WTC11 (cell line): ENCODE measurements at regions not wholly inside any gene's neighbourhood (a gene's known extent, or its start where the extent isn't known, plus 50 kb on each side); places are given as distances from the start of the nearest gene placed in this dataset.

Experiments used
- ATAC-seq: fragments of 200-7000 bp; cut with Tn5 transposase; 2 replicates; pipeline ENCODE4 v1.10.0; 2021; ENCODE audit warnings: mild to moderate bottlenecking, moderate library complexity
- CTCF ChIA-PET: fragments of 300-600 bp; sonication (Branson Sonifier 250); formaldehyde crosslinking; loops from one replicate; lab custom pipeline; 2021; ENCODE audit warnings: antibody characterized with exemption; lab: Charles Lee
- POLR2A ChIA-PET: fragments of 350-600 bp; sonication (Branson Sonifier 250); formaldehyde crosslinking; loops from one replicate; lab custom pipeline; 2021; ENCODE audit warnings: antibody characterized with exemption; lab: Charles Lee
- DNase-seq: peaks from one replicate; pipeline ENCODE4 v3.0.0; 2021; ENCODE audit warnings: low spot score
- H3K27ac Mint-ChIP-seq: 2 replicates; pipeline ENCODE4 v1.8.0; 2021; ENCODE audit warnings: mixed read lengths
- H3K27me3 Mint-ChIP-seq: 2 replicates; pipeline ENCODE4 v1.8.0; 2021; ENCODE audit warnings: low read depth, mild to moderate bottlenecking, moderate library complexity, mixed read lengths
- H3K36me3 Mint-ChIP-seq: 2 replicates; pipeline ENCODE4 v1.8.0; 2021; ENCODE audit warnings: mixed read lengths
- H3K4me1 Mint-ChIP-seq: 2 replicates; pipeline ENCODE4 v1.8.0; 2022; ENCODE audit warnings: mixed read lengths
- H3K4me3 Mint-ChIP-seq: 2 replicates; pipeline ENCODE4 v1.8.0; 2021; ENCODE audit warnings: mild to moderate bottlenecking, moderate library complexity, mixed read lengths
- H3K9me3 Mint-ChIP-seq: 2 replicates; pipeline ENCODE4 v1.8.0; 2021; ENCODE audit warnings: mixed read lengths
- ETV6 ChIP-seq: sonication (generic); formaldehyde crosslinking; IDR thresholded peaks from 2 replicates; pipeline ENCODE4 v1.8.1; 2022; ENCODE audit warnings: mild to moderate bottlenecking, missing genetic modification reagents
- GABPB1 ChIP-seq: sonication (generic); formaldehyde crosslinking; IDR thresholded peaks from 2 replicates; pipeline ENCODE4 v1.8.1; 2023; ENCODE audit warnings: mild to moderate bottlenecking, missing genetic modification reagents
- GTF2I ChIP-seq: fragments of 250-450 bp; sonication (Bioruptor Pico); conservative IDR thresholded peaks from 2 replicates; pipeline ENCODE4 v1.4.0; 2021; ENCODE audit warnings: mild to moderate bottlenecking
- JUN ChIP-seq: sonication (generic); formaldehyde crosslinking; IDR thresholded peaks from 2 replicates; pipeline ENCODE4 v1.8.0; 2023; ENCODE audit warnings: mild to moderate bottlenecking, missing genetic modification reagents
- NFYB ChIP-seq: sonication (generic); formaldehyde crosslinking; conservative IDR thresholded peaks from 2 replicates; pipeline ENCODE4 v1.8.0; 2022; ENCODE audit warnings: low read depth, missing genetic modification reagents
- NR1H2 ChIP-seq: sonication (generic); formaldehyde crosslinking; IDR thresholded peaks from 2 replicates; pipeline ENCODE4 v1.9.0; 2021; ENCODE audit warnings: mild to moderate bottlenecking, moderate library complexity, missing genetic modification reagents
- PRRX2 ChIP-seq: fragments of 250-450 bp; sonication (Bioruptor Pico); IDR thresholded peaks from 2 replicates; pipeline ENCODE4 v1.8.0; 2021; ENCODE audit warnings: mild to moderate bottlenecking
- SMAD4 ChIP-seq: sonication (generic); formaldehyde crosslinking; IDR thresholded peaks from 2 replicates; pipeline ENCODE4 v1.8.0; 2022; ENCODE audit warnings: mild to moderate bottlenecking, missing genetic modification reagents
- TEAD4 ChIP-seq: sonication (generic); formaldehyde crosslinking; IDR thresholded peaks from 2 replicates; pipeline ENCODE4 v1.8.0; 2022; ENCODE audit warnings: mild to moderate bottlenecking, missing genetic modification reagents
- TP53 ChIP-seq: sonication (generic); formaldehyde crosslinking; IDR thresholded peaks from 2 replicates; pipeline ENCODE4 v1.8.1; 2023; ENCODE audit warnings: mild to moderate bottlenecking, missing genetic modification reagents
- ZBTB21 ChIP-seq: sonication (generic); formaldehyde crosslinking; IDR thresholded peaks from 2 replicates; pipeline ENCODE4 v1.8.1; 2023; ENCODE audit warnings: mild to moderate bottlenecking, missing genetic modification reagents, borderline replicate concordance
- ZNF232 ChIP-seq: sonication (generic); formaldehyde crosslinking; IDR thresholded peaks from 2 replicates; pipeline ENCODE4 v1.8.0; 2022; ENCODE audit warnings: mild to moderate bottlenecking, missing genetic modification reagents
- ZNF317 ChIP-seq: sonication (generic); formaldehyde crosslinking; IDR thresholded peaks from 2 replicates; pipeline ENCODE4 v1.8.1; 2023; ENCODE audit warnings: low read depth, mild to moderate bottlenecking, moderate library complexity, missing genetic modification reagents, borderline replicate concordance
- TF ChIP-seq, protein P1 (sequence below): fragments of 250-450 bp; sonication (Bioruptor Pico); IDR thresholded peaks from 2 replicates; pipeline ENCODE4 v1.8.0; 2021; ENCODE audit warnings: mild to moderate bottlenecking
- TF ChIP-seq, protein P2 (sequence below): sonication (generic); formaldehyde crosslinking; IDR thresholded peaks from 2 replicates; pipeline ENCODE4 v1.8.1; 2023; ENCODE audit warnings: mild to moderate bottlenecking, missing genetic modification reagents
- TF ChIP-seq, protein P3 (sequence below): sonication (generic); formaldehyde crosslinking; IDR thresholded peaks from 2 replicates; pipeline ENCODE4 v1.8.0; 2023; ENCODE audit warnings: mild to moderate bottlenecking, missing genetic modification reagents
- TF ChIP-seq, protein P4 (sequence below): sonication (generic); formaldehyde crosslinking; IDR thresholded peaks from 2 replicates; pipeline ENCODE4 v1.8.1; 2023; ENCODE audit warnings: mild to moderate bottlenecking, missing genetic modification reagents, moderate library complexity
- TF ChIP-seq, protein P5 (sequence below): sonication (generic); formaldehyde crosslinking; IDR thresholded peaks from 2 replicates; pipeline ENCODE4 v1.8.1; 2023; ENCODE audit warnings: mild to moderate bottlenecking, moderate library complexity, missing genetic modification reagents
- TF ChIP-seq, protein P6 (sequence below): sonication (generic); formaldehyde crosslinking; IDR thresholded peaks from 2 replicates; pipeline ENCODE4 v1.8.0; 2022; ENCODE audit warnings: missing genetic modification reagents
- TF ChIP-seq, protein P7 (sequence below): fragments of 250-450 bp; sonication (Bioruptor Pico); IDR thresholded peaks from 2 replicates; pipeline ENCODE4 v2.1.2; 2022; ENCODE audit warnings: mild to moderate bottlenecking, moderate library complexity
- TF ChIP-seq, protein P8 (sequence below): sonication (generic); formaldehyde crosslinking; IDR thresholded peaks from 2 replicates; pipeline ENCODE4 v1.8.1; 2022; ENCODE audit warnings: low read depth, missing genetic modification reagents, borderline replicate concordance

DNA sequence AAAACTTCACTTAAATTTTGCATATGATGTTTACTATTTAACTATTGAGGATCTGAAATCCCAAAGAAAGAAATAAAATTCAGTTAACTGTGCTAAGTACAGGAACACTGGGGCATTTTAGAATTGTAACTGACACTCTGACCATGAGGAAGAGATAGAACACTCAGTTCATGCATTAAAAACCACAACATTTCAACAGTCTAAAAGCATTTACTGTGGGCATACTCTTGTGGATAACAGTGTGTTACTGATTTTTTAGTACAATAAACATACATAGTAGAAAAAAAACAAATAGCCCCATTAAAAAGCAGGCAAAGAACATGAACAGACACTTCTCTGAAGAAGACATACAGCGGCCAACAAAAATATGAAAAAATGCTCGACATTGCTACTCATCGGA lies 1122.7 kb upstream of the PIK3C3 start:
- no peak overlapping the region for H3K4me3 Mint-ChIP-seq
- no peaks in the 10 kb centered on the region for H3K27me3 Mint-ChIP-seq
- DNase-seq (no peak), ATAC-seq (no peak)
- CTCF ChIA-PET, result no interaction called here
- 0 out of 2 replicates have a peak, but pooled peaks cover 5% of the 10 kb centered on the region for H3K4me1 Mint-ChIP-seq
- no peaks in the 10 kb centered on the region for H3K36me3 Mint-ChIP-seq
- TF ChIP-seq NFYB (CRISPR knock-in tag) (no peak), ETV6 (CRISPR knock-in tag) (no peak), ZBTB21 (no peak), SMAD4 (no peak), NR1H2 (CRISPR knock-in tag) (no peak), ZNF232 (CRISPR knock-in tag) (no peak)
- TF ChIP-seq, protein P1, sequence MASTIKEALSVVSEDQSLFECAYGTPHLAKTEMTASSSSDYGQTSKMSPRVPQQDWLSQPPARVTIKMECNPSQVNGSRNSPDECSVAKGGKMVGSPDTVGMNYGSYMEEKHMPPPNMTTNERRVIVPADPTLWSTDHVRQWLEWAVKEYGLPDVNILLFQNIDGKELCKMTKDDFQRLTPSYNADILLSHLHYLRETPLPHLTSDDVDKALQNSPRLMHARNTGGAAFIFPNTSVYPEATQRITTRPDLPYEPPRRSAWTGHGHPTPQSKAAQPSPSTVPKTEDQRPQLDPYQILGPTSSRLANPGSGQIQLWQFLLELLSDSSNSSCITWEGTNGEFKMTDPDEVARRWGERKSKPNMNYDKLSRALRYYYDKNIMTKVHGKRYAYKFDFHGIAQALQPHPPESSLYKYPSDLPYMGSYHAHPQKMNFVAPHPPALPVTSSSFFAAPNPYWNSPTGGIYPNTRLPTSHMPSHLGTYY (CRISPR knock-in tag), result no peak
- TF ChIP-seq, protein P2, sequence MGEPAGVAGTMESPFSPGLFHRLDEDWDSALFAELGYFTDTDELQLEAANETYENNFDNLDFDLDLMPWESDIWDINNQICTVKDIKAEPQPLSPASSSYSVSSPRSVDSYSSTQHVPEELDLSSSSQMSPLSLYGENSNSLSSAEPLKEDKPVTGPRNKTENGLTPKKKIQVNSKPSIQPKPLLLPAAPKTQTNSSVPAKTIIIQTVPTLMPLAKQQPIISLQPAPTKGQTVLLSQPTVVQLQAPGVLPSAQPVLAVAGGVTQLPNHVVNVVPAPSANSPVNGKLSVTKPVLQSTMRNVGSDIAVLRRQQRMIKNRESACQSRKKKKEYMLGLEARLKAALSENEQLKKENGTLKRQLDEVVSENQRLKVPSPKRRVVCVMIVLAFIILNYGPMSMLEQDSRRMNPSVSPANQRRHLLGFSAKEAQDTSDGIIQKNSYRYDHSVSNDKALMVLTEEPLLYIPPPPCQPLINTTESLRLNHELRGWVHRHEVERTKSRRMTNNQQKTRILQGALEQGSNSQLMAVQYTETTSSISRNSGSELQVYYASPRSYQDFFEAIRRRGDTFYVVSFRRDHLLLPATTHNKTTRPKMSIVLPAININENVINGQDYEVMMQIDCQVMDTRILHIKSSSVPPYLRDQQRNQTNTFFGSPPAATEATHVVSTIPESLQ, result no peak
- TF ChIP-seq, protein P3, sequence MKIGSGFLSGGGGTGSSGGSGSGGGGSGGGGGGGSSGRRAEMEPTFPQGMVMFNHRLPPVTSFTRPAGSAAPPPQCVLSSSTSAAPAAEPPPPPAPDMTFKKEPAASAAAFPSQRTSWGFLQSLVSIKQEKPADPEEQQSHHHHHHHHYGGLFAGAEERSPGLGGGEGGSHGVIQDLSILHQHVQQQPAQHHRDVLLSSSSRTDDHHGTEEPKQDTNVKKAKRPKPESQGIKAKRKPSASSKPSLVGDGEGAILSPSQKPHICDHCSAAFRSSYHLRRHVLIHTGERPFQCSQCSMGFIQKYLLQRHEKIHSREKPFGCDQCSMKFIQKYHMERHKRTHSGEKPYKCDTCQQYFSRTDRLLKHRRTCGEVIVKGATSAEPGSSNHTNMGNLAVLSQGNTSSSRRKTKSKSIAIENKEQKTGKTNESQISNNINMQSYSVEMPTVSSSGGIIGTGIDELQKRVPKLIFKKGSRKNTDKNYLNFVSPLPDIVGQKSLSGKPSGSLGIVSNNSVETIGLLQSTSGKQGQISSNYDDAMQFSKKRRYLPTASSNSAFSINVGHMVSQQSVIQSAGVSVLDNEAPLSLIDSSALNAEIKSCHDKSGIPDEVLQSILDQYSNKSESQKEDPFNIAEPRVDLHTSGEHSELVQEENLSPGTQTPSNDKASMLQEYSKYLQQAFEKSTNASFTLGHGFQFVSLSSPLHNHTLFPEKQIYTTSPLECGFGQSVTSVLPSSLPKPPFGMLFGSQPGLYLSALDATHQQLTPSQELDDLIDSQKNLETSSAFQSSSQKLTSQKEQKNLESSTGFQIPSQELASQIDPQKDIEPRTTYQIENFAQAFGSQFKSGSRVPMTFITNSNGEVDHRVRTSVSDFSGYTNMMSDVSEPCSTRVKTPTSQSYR, result no peak
- TF ChIP-seq, protein P4, sequence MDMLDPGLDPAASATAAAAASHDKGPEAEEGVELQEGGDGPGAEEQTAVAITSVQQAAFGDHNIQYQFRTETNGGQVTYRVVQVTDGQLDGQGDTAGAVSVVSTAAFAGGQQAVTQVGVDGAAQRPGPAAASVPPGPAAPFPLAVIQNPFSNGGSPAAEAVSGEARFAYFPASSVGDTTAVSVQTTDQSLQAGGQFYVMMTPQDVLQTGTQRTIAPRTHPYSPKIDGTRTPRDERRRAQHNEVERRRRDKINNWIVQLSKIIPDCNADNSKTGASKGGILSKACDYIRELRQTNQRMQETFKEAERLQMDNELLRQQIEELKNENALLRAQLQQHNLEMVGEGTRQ (CRISPR knock-in tag), result no peak
- TF ChIP-seq, all 79 proteins: peak for 0
- Mint-ChIP-seq H3K27ac (no peak overlapping the region), H3K9me3 (no peaks in the 10 kb centered on the region)
- POLR2A ChIA-PET, result no interaction called here

DNA sequence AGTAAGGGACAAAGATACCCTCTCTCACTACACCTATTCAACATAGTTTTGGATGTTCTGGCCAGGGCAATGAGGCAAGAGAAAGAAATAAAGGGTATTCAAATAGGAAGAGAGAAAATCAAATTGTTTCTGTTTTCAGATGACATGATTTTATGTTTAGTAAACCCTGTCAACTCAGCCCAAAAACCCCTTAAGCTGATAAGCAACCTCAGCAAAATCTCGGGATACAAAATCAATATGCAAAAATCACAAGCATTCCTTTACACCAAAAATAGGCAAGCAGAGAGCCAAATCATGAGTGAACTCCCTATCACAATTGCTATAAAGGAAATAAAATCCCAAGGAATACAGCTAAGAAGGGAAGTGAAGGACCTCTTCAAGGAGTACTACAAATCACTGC lies 1130.7 kb upstream of the PIK3C3 start:
- ChIA-PET POLR2A (no interaction called here), CTCF (interaction anchor here (0.6 kb wide), 1 partner anchor 956 kb away, joined by 3 read pairs; no protein-coding TSS in a partner anchor)
- H3K27ac Mint-ChIP-seq, result no peak overlapping the region
- H3K9me3 Mint-ChIP-seq, result peaks cover 25% of the 10 kb centered on the region
- no peak for DNase-seq
- no peaks in the 10 kb centered on the region for H3K36me3 Mint-ChIP-seq
- H3K27me3 Mint-ChIP-seq, result no peaks in the 10 kb centered on the region
- no peak for ATAC-seq
- no peak overlapping the region for H3K4me3 Mint-ChIP-seq
- H3K4me1 Mint-ChIP-seq, result peaks cover 3% of the 10 kb centered on the region; the same call in 1 of the 2 replicates
- TF ChIP-seq, protein P5, sequence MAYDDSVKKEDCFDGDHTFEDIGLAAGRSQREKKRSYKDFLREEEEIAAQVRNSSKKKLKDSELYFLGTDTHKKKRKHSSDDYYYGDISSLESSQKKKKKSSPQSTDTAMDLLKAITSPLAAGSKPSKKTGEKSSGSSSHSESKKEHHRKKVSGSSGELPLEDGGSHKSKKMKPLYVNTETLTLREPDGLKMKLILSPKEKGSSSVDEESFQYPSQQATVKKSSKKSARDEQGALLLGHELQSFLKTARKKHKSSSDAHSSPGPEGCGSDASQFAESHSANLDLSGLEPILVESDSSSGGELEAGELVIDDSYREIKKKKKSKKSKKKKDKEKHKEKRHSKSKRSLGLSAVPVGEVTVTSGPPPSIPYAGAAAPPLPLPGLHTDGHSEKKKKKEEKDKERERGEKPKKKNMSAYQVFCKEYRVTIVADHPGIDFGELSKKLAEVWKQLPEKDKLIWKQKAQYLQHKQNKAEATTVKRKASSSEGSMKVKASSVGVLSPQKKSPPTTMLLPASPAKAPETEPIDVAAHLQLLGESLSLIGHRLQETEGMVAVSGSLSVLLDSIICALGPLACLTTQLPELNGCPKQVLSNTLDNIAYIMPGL, result no peak
- TF ChIP-seq NFYB (CRISPR knock-in tag) (no peak), TP53 (CRISPR knock-in tag) (no peak), NR1H2 (CRISPR knock-in tag) (no peak), PRRX2 (no peak), GTF2I (CRISPR knock-in tag) (no peak), GABPB1 (CRISPR knock-in tag) (no peak), ZNF317 (CRISPR knock-in tag) (no peak), JUN (CRISPR knock-in tag) (no peak), TEAD4 (CRISPR knock-in tag) (no peak)
- TF ChIP-seq, protein P6, sequence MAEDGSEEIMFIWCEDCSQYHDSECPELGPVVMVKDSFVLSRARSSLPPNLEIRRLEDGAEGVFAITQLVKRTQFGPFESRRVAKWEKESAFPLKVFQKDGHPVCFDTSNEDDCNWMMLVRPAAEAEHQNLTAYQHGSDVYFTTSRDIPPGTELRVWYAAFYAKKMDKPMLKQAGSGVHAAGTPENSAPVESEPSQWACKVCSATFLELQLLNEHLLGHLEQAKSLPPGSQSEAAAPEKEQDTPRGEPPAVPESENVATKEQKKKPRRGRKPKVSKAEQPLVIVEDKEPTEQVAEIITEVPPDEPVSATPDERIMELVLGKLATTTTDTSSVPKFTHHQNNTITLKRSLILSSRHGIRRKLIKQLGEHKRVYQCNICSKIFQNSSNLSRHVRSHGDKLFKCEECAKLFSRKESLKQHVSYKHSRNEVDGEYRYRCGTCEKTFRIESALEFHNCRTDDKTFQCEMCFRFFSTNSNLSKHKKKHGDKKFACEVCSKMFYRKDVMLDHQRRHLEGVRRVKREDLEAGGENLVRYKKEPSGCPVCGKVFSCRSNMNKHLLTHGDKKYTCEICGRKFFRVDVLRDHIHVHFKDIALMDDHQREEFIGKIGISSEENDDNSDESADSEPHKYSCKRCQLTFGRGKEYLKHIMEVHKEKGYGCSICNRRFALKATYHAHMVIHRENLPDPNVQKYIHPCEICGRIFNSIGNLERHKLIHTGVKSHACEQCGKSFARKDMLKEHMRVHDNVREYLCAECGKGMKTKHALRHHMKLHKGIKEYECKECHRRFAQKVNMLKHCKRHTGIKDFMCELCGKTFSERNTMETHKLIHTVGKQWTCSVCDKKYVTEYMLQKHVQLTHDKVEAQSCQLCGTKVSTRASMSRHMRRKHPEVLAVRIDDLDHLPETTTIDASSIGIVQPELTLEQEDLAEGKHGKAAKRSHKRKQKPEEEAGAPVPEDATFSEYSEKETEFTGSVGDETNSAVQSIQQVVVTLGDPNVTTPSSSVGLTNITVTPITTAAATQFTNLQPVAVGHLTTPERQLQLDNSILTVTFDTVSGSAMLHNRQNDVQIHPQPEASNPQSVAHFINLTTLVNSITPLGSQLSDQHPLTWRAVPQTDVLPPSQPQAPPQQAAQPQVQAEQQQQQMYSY, result no peak
- TF ChIP-seq, protein P7, sequence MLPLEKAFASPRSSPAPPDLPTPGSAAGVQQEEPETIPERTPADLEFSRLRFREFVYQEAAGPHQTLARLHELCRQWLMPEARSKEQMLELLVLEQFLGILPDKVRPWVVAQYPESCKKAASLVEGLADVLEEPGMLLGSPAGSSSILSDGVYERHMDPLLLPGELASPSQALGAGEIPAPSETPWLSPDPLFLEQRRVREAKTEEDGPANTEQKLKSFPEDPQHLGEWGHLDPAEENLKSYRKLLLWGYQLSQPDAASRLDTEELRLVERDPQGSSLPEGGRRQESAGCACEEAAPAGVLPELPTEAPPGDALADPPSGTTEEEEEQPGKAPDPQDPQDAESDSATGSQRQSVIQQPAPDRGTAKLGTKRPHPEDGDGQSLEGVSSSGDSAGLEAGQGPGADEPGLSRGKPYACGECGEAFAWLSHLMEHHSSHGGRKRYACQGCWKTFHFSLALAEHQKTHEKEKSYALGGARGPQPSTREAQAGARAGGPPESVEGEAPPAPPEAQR, result no peak
- TF ChIP-seq, protein P8, sequence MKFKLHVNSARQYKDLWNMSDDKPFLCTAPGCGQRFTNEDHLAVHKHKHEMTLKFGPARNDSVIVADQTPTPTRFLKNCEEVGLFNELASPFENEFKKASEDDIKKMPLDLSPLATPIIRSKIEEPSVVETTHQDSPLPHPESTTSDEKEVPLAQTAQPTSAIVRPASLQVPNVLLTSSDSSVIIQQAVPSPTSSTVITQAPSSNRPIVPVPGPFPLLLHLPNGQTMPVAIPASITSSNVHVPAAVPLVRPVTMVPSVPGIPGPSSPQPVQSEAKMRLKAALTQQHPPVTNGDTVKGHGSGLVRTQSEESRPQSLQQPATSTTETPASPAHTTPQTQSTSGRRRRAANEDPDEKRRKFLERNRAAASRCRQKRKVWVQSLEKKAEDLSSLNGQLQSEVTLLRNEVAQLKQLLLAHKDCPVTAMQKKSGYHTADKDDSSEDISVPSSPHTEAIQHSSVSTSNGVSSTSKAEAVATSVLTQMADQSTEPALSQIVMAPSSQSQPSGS (CRISPR knock-in tag), result no peak
